ENCODE measurements at regions not wholly inside any gene's neighbourhood (a gene's known extent, or its start where the extent isn't known, plus 50 kb on each side); places are given as distances from the start of the nearest gene placed in this dataset.
"Not testable (repeated sequence)": the region's sequence is repeated elsewhere in the genome, so short reads cannot be mapped to it uniquely, and the experiment has no call there.

DNA sequence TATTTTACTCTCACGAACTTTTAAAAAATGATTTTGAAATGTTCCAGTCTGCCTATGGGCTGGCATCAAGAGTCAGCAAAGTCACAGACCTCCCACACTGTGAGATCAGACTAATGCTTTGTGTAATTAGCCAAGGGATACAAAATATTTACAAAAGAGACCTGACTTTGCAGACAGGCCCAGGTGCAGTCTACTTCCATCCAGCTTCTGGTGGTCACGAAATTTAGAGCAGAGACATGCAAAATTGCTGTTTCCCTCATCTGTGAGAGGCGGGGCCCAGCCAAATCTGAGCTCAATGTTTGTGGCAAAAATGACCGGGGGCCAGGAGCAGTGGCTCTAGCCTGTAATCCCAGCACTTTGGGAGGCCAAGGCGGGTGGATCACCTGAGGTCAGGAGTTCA is 82.5 kb upstream of the PITRM1 start:
- H3K4me3 Mint-ChIP-seq = no peak overlapping the region
- ATAC-seq (ENCODE audit: low read depth) (no peak), DNase-seq (ENCODE audit: low spot score in 2 of 2) (no peak)
- peaks cover 16% of the 10 kb centered on the region for H3K27me3 Mint-ChIP-seq
- no peaks in the 10 kb centered on the region for H3K4me1 Mint-ChIP-seq
- H3K36me3 Mint-ChIP-seq = no peaks in the 10 kb centered on the region
- no peaks in the 10 kb centered on the region for H3K9me3 Mint-ChIP-seq
- no peak overlapping the region for H3K27ac Mint-ChIP-seq

DNA sequence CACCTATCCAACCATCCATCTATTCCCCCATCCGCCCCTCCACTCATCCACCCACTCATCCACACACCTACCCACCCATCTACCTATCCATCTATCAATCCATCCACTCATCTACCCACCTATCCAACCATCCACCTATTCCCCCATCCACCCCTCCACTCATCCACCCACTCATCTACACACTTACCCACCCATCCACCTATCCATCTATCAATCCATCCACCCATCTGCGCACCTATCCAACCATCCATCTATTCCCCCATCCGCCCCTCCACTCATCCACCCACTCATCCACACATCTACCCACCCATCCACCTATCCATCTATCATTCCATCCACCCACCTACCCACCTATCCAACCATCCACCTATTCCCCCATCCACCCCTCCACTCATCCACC is 81.4 kb upstream of the PITRM1 start:
- DNase-seq (ENCODE audit: low spot score in 2 of 2); H3K36me3 Mint-ChIP-seq; H3K4me1 Mint-ChIP-seq; H3K9me3 Mint-ChIP-seq; ATAC-seq (ENCODE audit: low read depth); H3K27ac Mint-ChIP-seq; H3K4me3 Mint-ChIP-seq: not testable (repeated sequence)
- H3K27me3 Mint-ChIP-seq = peaks cover 14% of the 10 kb centered on the region

DNA sequence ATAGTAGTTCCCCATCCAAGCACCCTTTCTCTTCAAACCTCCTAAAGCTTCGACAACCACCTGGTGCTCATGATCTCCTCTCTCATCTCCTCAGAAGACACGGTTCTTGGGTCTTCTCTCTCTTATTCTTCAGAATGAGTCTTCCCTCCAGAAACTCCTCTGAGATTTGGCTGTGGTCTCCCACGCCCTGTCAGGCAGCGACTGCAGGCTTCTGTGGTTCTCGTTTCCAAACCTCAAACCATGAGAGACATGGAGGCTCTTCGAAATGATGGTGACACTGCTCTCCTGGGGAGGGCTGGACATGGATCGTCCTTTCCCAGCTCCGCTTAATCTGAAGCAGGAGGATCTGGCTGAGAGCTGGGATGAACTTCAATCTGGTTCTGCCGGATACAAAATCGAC is 78.6 kb upstream of the PITRM1 start:
- DNase-seq (ENCODE audit: low spot score in 2 of 2) = no peak
- H3K27ac Mint-ChIP-seq = no peak overlapping the region
- H3K4me3 Mint-ChIP-seq = no peak overlapping the region

DNA sequence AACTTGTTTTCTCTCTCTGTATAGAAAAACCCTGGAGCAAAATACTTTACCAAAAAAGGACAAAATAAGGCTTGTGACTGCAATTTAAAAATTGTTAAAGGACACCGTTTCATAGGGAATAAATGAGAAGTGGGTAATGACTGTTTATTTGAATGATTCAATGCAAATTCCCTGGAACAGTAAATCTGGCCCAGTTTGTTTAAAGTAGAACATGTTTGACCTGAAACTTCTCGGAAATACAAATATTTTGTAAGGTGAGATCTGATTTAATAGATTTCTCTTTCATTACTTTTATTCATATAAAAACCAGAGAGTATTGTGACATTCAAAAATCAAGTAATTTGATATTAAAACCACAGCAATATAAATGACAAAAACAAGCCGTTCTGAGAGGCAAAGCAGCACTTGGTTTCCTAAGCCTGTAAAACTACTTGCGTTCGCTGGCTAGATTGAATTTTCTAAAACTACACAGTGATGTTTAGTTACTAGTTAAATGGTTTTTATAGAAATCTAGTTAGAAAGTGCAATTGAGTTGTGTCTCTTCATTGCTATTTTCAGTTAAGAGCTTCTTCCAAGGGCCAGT is 76.8 kb upstream of the PITRM1 start:
- Mint-ChIP-seq H3K36me3 (no peaks in the 10 kb centered on the region), H3K27me3 (peaks cover 14% of the 10 kb centered on the region), H3K27ac (no peak overlapping the region), H3K4me3 (no peak overlapping the region), H3K4me1 (no peaks in the 10 kb centered on the region), H3K9me3 (no peaks in the 10 kb centered on the region)
- ATAC-seq (ENCODE audit: low read depth) = no peak
- DNase-seq (ENCODE audit: low spot score in 2 of 2) = no peak

More for the DNA sequence above, 78.6 kb upstream of the PITRM1 start:
- ATAC-seq (ENCODE audit: low read depth) = no peak
- H3K27me3 Mint-ChIP-seq = peaks cover 14% of the 10 kb centered on the region
- no peaks in the 10 kb centered on the region for H3K4me1 Mint-ChIP-seq
- H3K9me3 Mint-ChIP-seq = no peaks in the 10 kb centered on the region
- H3K36me3 Mint-ChIP-seq = no peaks in the 10 kb centered on the region

DNA sequence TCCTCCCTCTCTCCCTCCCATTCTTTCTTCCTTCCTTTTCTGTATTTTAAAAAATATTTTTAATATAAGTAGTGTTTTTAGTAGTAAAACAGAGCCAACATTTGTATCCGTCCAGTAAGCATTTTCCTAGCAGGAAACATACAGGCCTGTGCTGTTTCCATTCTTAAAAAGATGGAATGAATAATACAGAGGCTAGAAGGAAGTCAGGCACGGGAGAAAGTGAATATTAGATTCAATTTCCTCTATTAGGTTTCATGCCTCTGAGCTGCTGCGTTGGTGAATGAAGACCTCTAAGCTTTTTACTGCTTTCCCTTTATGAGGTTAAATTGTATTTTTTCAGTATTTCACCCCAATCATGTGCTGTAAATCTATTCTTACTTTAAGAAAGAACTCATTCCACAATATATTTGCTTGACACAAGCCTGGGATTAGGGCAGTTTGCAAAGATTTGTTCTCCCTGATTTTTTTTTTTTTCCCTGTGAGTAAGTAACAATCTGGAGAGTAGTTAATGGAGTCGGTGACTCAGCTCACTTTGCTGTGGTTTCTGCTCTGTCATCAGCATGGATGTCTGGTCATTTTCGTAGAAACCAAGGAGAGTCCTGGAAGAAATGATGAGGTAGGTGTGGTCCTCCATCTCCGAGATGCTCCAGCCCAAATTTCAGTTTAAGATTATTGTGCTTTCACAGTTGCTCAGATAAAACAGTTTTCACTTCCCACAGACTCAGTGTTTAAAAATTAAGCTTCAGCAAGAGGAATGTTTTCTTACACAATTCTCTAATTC is 76.1 kb upstream of the PITRM1 start:
- no peak overlapping the region for H3K4me3 Mint-ChIP-seq
- H3K4me1 Mint-ChIP-seq = no peaks in the 10 kb centered on the region
- no peaks in the 10 kb centered on the region for H3K9me3 Mint-ChIP-seq
- no peak overlapping the region for H3K27ac Mint-ChIP-seq
- no peak for DNase-seq (ENCODE audit: low spot score in 2 of 2)
- no peak for ATAC-seq (ENCODE audit: low read depth)
- peaks cover 9% of the 10 kb centered on the region for H3K27me3 Mint-ChIP-seq
- H3K36me3 Mint-ChIP-seq = no peaks in the 10 kb centered on the region

DNA sequence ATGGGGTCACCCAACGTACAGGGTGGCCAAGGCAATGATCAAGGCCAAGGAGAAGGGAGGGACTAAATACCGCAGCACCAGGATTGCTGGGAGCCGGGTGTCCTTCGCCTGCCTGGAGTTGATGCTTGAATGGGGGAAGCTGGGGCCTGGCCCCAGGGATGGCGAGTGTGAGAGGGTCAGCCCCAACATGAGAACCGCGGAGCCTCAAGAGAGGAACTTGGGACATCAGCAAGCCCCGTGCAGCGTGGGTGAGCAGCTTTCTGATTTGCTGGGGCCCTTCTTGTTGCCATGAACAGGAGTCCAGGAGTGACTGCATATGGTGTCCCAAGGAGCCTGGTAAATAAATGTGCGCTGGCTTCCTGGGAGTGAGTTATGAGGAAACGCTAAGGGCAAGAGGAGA is 72.8 kb upstream of the PITRM1 start:
- Mint-ChIP-seq H3K9me3 (no peaks in the 10 kb centered on the region), H3K27me3 (peaks cover 3% of the 10 kb centered on the region), H3K4me3 (no peak overlapping the region), H3K4me1 (no peaks in the 10 kb centered on the region), H3K36me3 (no peaks in the 10 kb centered on the region), H3K27ac (no peak overlapping the region)
- no peak for ATAC-seq (ENCODE audit: low read depth)
- no peak for DNase-seq (ENCODE audit: low spot score in 2 of 2)

DNA sequence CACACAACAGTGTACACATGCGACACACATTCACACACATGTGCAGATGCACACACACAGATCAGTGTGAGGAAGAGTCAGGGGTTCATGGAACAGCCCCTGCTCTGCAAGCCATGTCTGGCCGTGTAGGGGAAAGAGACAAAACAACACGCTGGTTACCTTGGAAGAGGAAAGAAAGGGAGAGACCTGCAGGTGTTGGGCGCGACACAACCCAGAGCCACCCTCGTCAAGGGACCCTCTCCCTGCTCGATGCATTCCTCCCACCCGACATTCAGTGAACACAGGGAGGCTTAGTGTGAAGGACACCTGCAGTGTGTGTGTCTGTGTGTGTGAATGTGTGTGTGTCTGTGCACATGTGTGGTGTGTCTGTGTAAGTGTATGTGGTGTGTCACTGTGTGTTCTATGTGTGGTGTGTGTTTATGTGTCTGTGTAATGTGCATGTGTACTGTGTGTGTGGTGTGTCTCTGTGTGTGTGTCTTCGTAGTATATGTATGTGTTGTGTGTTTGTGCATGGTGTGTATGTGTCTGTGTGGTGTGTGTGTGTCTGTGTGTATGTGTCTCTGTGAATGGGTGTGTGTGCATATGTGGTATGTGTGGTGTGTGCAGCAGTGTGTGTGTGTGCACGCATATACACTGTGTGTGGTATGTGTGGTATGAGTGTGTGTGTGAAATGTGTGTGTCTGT is 69.5 kb upstream of the PITRM1 start:
- Mint-ChIP-seq H3K4me3 (no peak overlapping the region), H3K4me1 (peaks cover 2% of the 10 kb centered on the region), H3K27me3 (peaks cover 8% of the 10 kb centered on the region), H3K9me3 (no peaks in the 10 kb centered on the region), H3K36me3 (no peaks in the 10 kb centered on the region), H3K27ac (no peak overlapping the region)
- DNase-seq (ENCODE audit: low spot score in 2 of 2) = no peak
- ATAC-seq (ENCODE audit: low read depth) = no peak

DNA sequence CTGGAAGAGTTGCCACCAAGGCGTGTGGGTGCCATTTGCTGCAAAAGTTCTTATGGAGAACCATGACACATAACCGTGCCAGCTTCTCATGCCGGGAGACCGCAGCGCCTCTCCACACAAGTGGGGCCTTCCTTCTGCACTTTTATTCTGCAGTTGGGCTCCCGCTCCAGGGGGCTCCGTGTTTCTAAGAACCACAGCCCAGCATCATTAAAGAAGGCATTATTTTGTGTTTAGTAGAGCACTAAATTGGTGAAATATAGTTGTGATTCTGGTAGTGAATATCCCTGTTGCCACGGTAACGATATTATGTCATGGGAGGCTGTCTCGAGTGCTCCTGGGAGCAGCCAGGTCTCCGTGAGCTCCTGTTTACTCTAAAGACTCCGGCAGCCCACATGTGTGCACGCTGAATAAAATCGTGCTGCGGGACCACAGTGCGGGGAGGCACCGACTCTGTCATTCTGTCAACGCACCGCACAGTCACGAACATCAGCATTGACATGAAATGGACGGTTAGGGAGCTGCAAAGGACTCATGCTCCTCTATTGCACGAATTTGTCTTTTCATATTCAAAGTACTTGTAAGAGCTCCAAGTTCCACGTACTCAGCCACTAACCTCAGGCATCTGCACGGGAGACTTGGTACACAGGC is 68.8 kb upstream of the PITRM1 start:
- H3K4me1 Mint-ChIP-seq = peaks cover 2% of the 10 kb centered on the region
- no peak overlapping the region for H3K4me3 Mint-ChIP-seq
- ATAC-seq (ENCODE audit: low read depth) = no peak
- no peaks in the 10 kb centered on the region for H3K9me3 Mint-ChIP-seq
- H3K27me3 Mint-ChIP-seq = peaks cover 8% of the 10 kb centered on the region
- no peak for DNase-seq (ENCODE audit: low spot score in 2 of 2)
- H3K27ac Mint-ChIP-seq = no peak overlapping the region
- no peaks in the 10 kb centered on the region for H3K36me3 Mint-ChIP-seq

DNA sequence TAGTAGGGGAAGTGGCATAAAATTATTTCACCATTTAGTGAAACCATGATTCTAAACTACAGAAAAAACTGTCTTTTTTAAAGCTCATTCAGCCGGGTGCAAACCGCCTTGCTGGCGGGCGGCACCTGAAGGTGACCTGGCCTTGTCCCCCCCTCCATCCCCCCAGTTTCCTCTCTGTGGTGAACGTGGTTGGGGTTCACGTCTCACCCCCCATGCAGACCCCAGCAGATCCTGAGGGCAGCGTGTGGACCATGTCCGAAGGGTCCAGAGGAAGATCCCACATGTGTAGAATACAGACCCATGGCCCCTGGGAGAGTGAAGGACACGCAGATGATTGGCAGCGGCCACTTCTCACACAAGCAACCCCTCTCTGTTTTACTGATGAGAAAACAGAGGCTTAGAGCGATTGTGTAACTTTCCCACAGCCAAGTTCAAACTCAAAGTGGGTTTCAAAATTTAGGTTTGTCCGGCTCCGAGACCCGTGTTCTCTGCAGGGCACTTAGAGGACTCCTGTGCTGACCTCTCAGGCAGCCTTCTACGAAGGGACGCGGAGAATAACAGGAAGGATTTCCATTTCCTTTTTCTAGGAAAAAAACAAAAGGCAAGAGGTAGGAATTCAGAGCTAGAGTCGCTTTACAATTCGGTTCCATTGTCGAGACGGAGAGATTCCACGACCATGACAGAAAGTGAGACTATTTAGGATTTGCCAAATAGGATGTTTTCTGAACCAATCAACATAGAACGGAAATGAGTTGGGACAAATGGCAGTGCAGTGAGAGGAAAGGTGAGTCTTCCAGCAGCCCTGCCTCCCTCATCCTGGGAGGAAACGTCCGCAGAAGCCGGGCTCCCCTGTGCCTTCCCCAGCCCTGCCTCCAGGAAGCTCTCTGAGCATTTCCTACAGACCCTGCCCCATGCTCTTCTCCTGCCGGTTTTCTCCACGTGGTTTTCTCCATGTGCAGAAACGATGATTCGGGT is 67.6 kb upstream of the PITRM1 start:
- H3K4me1 Mint-ChIP-seq = peaks cover 2% of the 10 kb centered on the region
- H3K27ac Mint-ChIP-seq = peak overlapping the region; percentile 39
- no peaks in the 10 kb centered on the region for H3K36me3 Mint-ChIP-seq
- DNase-seq (ENCODE audit: low spot score in 2 of 2) = no peak
- H3K27me3 Mint-ChIP-seq = peaks cover 8% of the 10 kb centered on the region
- no peaks in the 10 kb centered on the region for H3K9me3 Mint-ChIP-seq
- no peak overlapping the region for H3K4me3 Mint-ChIP-seq
- ATAC-seq (ENCODE audit: low read depth) = no peak

DNA sequence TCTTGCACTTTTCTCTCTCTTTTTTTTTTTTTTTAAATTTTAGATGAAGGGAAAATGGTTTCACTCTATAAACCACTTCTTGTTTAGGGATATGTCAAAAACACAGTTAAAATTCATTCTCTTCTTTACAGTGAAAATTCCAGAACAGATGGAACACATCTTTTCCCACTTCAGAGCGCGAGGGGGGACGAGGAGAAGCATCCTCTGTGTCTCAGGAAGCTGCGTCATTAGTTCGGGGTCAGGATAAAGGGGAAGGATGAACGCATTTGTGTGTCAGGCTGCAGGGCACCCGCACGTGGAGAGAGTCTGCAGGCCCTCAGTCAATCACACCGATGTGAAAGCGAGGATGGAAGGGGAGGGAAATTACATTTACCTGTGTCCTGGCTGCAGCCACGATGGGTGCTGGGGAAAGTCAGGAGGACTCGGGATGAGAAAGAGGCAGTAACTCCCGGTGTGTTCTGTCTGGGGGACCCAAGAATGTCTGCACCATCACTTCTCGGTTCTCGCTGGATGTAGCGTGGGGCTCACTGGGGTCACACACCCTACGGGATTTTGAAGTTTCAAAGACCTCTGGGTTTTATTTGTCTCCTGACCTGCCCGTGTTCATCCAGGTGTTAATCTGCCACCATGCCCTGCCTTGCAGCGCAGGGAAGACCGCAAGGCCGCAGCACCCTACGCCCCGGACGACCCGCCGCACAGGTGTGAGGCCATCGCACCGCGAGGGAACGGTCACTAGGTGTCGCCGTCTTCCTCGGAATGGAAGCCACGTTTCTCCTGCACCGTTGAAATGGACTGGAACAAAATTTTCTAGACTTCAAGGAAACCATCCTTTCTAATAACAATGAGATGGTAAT is 66.7 kb upstream of the PITRM1 start:
- peak; percentile 94 for ATAC-seq (ENCODE audit: low read depth)
- Mint-ChIP-seq H3K4me3 (no peak overlapping the region), H3K4me1 (peaks cover 2% of the 10 kb centered on the region), H3K9me3 (no peaks in the 10 kb centered on the region), H3K27me3 (peaks cover 8% of the 10 kb centered on the region), H3K27ac (peak overlapping the region; percentile 39), H3K36me3 (no peaks in the 10 kb centered on the region)
- DNase-seq (ENCODE audit: low spot score in 2 of 2) = peak; percentile 69 to 74

DNA sequence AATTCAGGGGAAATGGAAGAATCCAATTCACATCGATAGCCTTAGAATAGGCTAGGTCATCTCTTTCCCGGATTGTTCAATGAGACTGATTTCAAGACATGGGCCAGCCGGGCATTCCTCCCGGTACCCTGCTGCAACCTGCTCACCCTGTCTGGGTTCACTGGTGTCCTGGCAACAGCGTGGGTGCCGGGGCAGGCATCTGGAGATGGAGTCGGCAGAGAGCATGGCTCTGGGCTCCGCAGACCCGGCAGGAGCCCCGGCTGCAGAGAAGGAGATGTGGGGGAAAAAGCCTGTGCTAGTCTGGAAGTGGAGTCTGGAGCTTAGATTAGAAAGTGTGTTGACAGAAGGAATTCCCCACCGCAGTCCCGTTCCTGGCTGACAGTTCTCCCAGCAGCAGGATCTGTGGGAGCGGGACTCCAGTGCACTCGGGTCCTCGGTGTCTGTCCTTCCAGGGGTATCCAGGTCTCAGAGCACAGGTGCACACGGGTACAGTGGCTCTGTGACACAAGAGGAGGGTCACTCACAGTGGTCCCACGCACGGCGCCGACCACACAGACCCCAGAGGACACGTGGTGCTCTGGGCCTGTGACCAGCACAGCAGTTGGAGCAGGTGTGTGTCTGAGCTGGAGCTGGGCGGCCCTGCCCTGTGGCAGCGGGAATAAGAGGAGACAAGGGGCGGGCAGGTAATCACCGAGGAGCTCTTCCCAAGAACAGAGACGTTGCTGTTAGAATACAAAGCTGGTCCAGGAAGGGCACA is 65.7 kb upstream of the PITRM1 start:
- peaks cover 8% of the 10 kb centered on the region for H3K27me3 Mint-ChIP-seq
- no peak overlapping the region for H3K27ac Mint-ChIP-seq
- no peak overlapping the region for H3K4me3 Mint-ChIP-seq
- no peaks in the 10 kb centered on the region for H3K9me3 Mint-ChIP-seq
- no peak for DNase-seq (ENCODE audit: low spot score in 2 of 2)
- no peaks in the 10 kb centered on the region for H3K36me3 Mint-ChIP-seq
- H3K4me1 Mint-ChIP-seq = peaks cover 2% of the 10 kb centered on the region
- no peak for ATAC-seq (ENCODE audit: low read depth)

DNA sequence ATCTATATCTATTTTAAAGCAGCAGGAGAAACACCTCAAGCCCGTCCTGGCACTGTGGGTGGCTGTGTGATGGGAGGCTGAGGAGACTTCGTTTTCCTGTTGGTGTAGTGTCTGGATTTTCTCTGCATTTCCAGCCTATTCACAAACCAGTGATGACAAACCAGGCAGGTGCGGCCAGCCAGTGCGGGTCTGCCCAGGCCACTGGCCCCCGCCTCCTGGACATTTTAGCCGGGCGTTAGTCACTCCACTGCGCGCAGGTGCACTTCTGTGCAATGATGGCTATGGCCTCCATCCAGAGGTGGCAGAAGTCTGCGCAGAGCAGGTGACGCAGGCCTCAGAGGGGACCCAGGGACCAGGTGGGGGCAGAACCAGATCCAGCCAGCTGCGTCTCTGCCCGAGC is 64.9 kb upstream of the PITRM1 start:
- peaks cover 2% of the 10 kb centered on the region for H3K4me1 Mint-ChIP-seq
- H3K36me3 Mint-ChIP-seq = no peaks in the 10 kb centered on the region
- no peak overlapping the region for H3K27ac Mint-ChIP-seq
- DNase-seq (ENCODE audit: low spot score in 2 of 2) (no peak), ATAC-seq (ENCODE audit: low read depth) (no peak)
- H3K4me3 Mint-ChIP-seq = no peak overlapping the region
- peaks cover 11% of the 10 kb centered on the region for H3K27me3 Mint-ChIP-seq
- H3K9me3 Mint-ChIP-seq = no peaks in the 10 kb centered on the region

Measured in memory B cell (primary cell).